Hematopoietic multipotent progenitor cell treated with erythropoietin and hydrocortisone succinate and interleukin-3 and kit ligand, for 6 days (in vitro differentiated cells): ENCODE measurements at regions not wholly inside any gene's neighbourhood (a gene's known extent, or its start where the extent isn't known, plus 50 kb on each side); places are given as distances from the start of the nearest gene placed in this dataset.
"Not testable (repeated sequence)": the region's sequence is repeated elsewhere in the genome, so short reads cannot be mapped to it uniquely, and the experiment has no call there.

Experiments used
- DNase-seq: peaks from one replicate; pipeline ENCODE4 v3.0.0-alpha.2; 2015

GRCh38 chr6:169915769-169916550 is 164.5 kb downstream of the ERMARD start:
- no peak for DNase-seq

- not testable (repeated sequence) for DNase-seq
Observed at GRCh38 chr6:169913745-169914144, 162.3 kb downstream of the ERMARD start.

- peak; percentile 6 for DNase-seq
Observed at GRCh38 chr6:169913096-169913638, 161.7 kb downstream of the ERMARD start.

GRCh38 chr6:169912266-169913095 is 161.1 kb downstream of the ERMARD start:
- DNase-seq, result no peak

- no peak for DNase-seq
Observed at GRCh38 chr6:169911264-169912263, 160.1 kb downstream of the ERMARD start.

- DNase-seq, result no peak
Observed at GRCh38 chr6:169909113-169909512, 157.7 kb downstream of the ERMARD start.

GRCh38 chr6:169908403-169908933 is 157.0 kb downstream of the ERMARD start:
- no peak for DNase-seq

- no peak for DNase-seq
Observed at GRCh38 chr6:169907419-169908115, 156.1 kb downstream of the ERMARD start.

- DNase-seq, result no peak
Observed at GRCh38 chr6:169906688-169907418, 155.4 kb downstream of the ERMARD start.

GRCh38 chr6:169906004-169906687 is 154.7 kb downstream of the ERMARD start:
- no peak for DNase-seq

GRCh38 chr6:169905041-169905807 is 153.8 kb downstream of the ERMARD start:
- no peak for DNase-seq

- DNase-seq, result no peak
Observed at GRCh38 chr6:169904051-169904922, 152.9 kb downstream of the ERMARD start.

GRCh38 chr6:169903122-169903521 is 151.7 kb downstream of the ERMARD start:
- no peak for DNase-seq

GRCh38 chr6:169902604-169903003 is 151.2 kb downstream of the ERMARD start:
- no peak for DNase-seq

- no peak for DNase-seq
Observed at GRCh38 chr6:169902070-169902469, 150.6 kb downstream of the ERMARD start.

GRCh38 chr6:169899481-169900145 is 148.2 kb downstream of the ERMARD start:
- DNase-seq, result no peak

GRCh38 chr6:169898788-169899480 is 147.5 kb downstream of the ERMARD start:
- DNase-seq, result no peak
